WI38 (cell line): ENCODE measurements at regions not wholly inside any gene's neighbourhood (a gene's known extent, or its start where the extent isn't known, plus 50 kb on each side); places are given as distances from the start of the nearest gene placed in this dataset.
"Not testable (repeated sequence)": the region's sequence is repeated elsewhere in the genome, so short reads cannot be mapped to it uniquely, and the experiment has no call there.

Experiments used
- H3K4me3 ChIP-seq: 2 replicates; pipeline ENCODE4 v1.5.1; 2011; ENCODE audit warnings: low read depth, mild to moderate bottlenecking, control low read depth, low read length
- TF ChIP-seq, protein P1 (sequence below): IDR thresholded peaks from 2 replicates; pipeline ENCODE4 v1.5.1; 2012; ENCODE audit warnings: low read depth, mild to moderate bottlenecking, control low read depth, low read length

DNA sequence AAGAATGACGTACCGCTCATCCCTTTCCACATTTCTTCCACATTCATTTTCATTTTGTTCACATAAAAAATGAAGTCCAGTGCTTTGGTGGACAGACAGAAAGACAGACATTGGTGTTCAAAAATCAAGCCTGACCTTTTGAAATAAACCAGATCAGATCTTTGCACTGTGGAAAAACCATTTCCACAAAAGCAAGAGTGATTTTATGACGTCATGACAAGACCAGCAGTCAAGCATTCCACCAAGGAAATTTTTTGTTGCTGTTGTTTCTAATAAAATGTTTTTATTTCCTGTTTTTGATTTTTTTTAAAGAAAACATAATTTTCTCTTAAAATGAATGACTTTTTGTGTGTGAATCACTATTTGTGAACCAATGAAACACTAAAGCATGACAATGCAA is 350.0 kb downstream of the KCNJ2 start:
- H3K4me3 ChIP-seq, result no peak overlapping the region
- TF ChIP-seq, protein P1, sequence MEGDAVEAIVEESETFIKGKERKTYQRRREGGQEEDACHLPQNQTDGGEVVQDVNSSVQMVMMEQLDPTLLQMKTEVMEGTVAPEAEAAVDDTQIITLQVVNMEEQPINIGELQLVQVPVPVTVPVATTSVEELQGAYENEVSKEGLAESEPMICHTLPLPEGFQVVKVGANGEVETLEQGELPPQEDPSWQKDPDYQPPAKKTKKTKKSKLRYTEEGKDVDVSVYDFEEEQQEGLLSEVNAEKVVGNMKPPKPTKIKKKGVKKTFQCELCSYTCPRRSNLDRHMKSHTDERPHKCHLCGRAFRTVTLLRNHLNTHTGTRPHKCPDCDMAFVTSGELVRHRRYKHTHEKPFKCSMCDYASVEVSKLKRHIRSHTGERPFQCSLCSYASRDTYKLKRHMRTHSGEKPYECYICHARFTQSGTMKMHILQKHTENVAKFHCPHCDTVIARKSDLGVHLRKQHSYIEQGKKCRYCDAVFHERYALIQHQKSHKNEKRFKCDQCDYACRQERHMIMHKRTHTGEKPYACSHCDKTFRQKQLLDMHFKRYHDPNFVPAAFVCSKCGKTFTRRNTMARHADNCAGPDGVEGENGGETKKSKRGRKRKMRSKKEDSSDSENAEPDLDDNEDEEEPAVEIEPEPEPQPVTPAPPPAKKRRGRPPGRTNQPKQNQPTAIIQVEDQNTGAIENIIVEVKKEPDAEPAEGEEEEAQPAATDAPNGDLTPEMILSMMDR, result no peak

GRCh38 chr17:70520447-70520846 is 351.1 kb downstream of the KCNJ2 start:
- TF ChIP-seq, protein P1, result no peak

GRCh38 chr17:70520956-70521355 is 351.6 kb downstream of the KCNJ2 start:
- TF ChIP-seq, protein P1, result no peak
- no peak overlapping the region for H3K4me3 ChIP-seq

More at GRCh38 chr17:70520447-70520846, 351.1 kb downstream of the KCNJ2 start:
- H3K4me3 ChIP-seq, result no peak overlapping the region

- TF ChIP-seq, protein P1, result no peak
- no peak overlapping the region for H3K4me3 ChIP-seq
Measured at GRCh38 chr17:70521821-70522256, 352.5 kb downstream of the KCNJ2 start.

GRCh38 chr17:70523426-70523825 is 354.1 kb downstream of the KCNJ2 start:
- TF ChIP-seq, protein P1, result no peak
- H3K4me3 ChIP-seq, result no peak overlapping the region

GRCh38 chr17:70525035-70525434 is 355.7 kb downstream of the KCNJ2 start:
- not testable (repeated sequence) for H3K4me3 ChIP-seq

DNA sequence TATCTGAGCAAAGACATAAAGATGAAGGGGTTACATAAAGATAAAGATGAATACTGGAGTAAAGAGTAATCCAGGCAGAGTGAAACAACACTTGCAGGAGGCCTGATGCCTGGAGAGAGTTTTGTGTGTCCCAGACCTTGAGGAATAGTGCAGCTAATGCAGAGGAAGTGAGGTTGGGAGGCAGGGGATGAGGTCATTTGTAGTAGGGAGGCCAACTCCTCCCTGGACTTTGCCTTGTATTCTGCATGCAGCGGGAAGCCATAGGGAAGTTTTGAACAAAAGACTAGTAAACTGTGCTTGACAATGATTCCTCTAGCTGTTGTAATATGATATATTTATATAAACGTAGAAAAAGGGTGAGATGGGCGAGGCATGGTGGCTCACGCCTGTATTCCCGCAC is 356.6 kb downstream of the KCNJ2 start:
- no peak overlapping the region for H3K4me3 ChIP-seq
- TF ChIP-seq, protein P1, result no peak

GRCh38 chr17:70527364-70527888 is 358.1 kb downstream of the KCNJ2 start:
- no peak overlapping the region for H3K4me3 ChIP-seq
- TF ChIP-seq, protein P1, result no peak
